ENCODE measurements at regions not wholly inside any gene's neighbourhood (a gene's known extent, or its start where the extent isn't known, plus 50 kb on each side); places are given as distances from the start of the nearest gene placed in this dataset.

GRCh38 chr1:30562559-30562958 is 160.8 kb downstream of the MATN1 start:
- TF ChIP-seq CTCF (conservative IDR thresholded peaks at IDR 0.05; ENCODE audit: low read length) (no peak), EZH2phosphoT487 (IDR thresholded peaks at IDR 0.05; ENCODE audit: borderline replicate concordance) (no peak)
